HG02981 (cell line): ENCODE measurements at regions not wholly inside any gene's neighbourhood (a gene's known extent, or its start where the extent isn't known, plus 50 kb on each side); places are given as distances from the start of the nearest gene placed in this dataset.
"Not testable (repeated sequence)": the region's sequence is repeated elsewhere in the genome, so short reads cannot be mapped to it uniquely, and the experiment has no call there.

Experiments
- ATAC-seq: cut with Tn5 transposase; IDR thresholded peaks from one replicate; pipeline ENCODE4 v1.9.1; 2021; ENCODE audit warnings: mild to moderate bottlenecking, moderate library complexity; ENCODE audit not compliant: unreplicated experiment

GRCh38 chr17:45585794-45586650 is 95.5 kb upstream of the PLEKHM1 start:
- ATAC-seq = not testable (repeated sequence)

GRCh38 chr17:45586651-45586934 is 96.1 kb upstream of the PLEKHM1 start:
- not testable (repeated sequence) for ATAC-seq

- ATAC-seq = peak; percentile 70
These were observed 102.0 kb upstream of the PLEKHM1 start for GRCh38 chr17:45592433-45592923.

GRCh38 chr17:45596347-45596746 is 105.8 kb upstream of the PLEKHM1 start:
- ATAC-seq = not testable (repeated sequence)

GRCh38 chr17:45600052-45601012 is 109.8 kb upstream of the PLEKHM1 start:
- not testable (repeated sequence) for ATAC-seq

- ATAC-seq = not testable (repeated sequence)
These were observed 110.5 kb upstream of the PLEKHM1 start for GRCh38 chr17:45601013-45601412.

GRCh38 chr17:45601605-45602539 is 111.4 kb upstream of the PLEKHM1 start:
- ATAC-seq = not testable (repeated sequence)

GRCh38 chr17:45605751-45606150 is 115.2 kb upstream of the PLEKHM1 start:
- ATAC-seq = not testable (repeated sequence)

- peak; percentile 99 for ATAC-seq
These were observed 129.5 kb upstream of the PLEKHM1 start for GRCh38 chr17:45619984-45620405.

- peak; percentile 39 for ATAC-seq
These were observed 129.9 kb upstream of the PLEKHM1 start for GRCh38 chr17:45620468-45620867.

GRCh38 chr17:45621087-45621486 is 130.6 kb upstream of the PLEKHM1 start:
- not testable (repeated sequence) for ATAC-seq

GRCh38 chr17:45622295-45622694 is 131.8 kb upstream of the PLEKHM1 start:
- ATAC-seq = not testable (repeated sequence)

GRCh38 chr17:45628019-45628418 is 137.5 kb upstream of the PLEKHM1 start:
- no peak for ATAC-seq

GRCh38 chr17:45631941-45632340 is 141.4 kb upstream of the PLEKHM1 start:
- no peak for ATAC-seq

- no peak for ATAC-seq
These were observed 144.7 kb upstream of the CRHR1 start for GRCh38 chr17:45639297-45639849.

- ATAC-seq = no peak
These were observed 143.8 kb upstream of the CRHR1 start for GRCh38 chr17:45640141-45640850.

GRCh38 chr17:45641541-45641940 is 142.6 kb upstream of the CRHR1 start:
- no peak for ATAC-seq

GRCh38 chr17:45643591-45643990 is 140.5 kb upstream of the CRHR1 start:
- no peak for ATAC-seq

GRCh38 chr17:45644637-45645036 is 139.5 kb upstream of the CRHR1 start:
- ATAC-seq = not testable (repeated sequence)
